GM18508 (cell line): ENCODE measurements at regions not wholly inside any gene's neighbourhood (a gene's known extent, or its start where the extent isn't known, plus 50 kb on each side); places are given as distances from the start of the nearest gene placed in this dataset.

Experiments
- ATAC-seq: cut with Tn5 transposase; IDR thresholded peaks from one replicate; pipeline ENCODE4 v1.9.1; 2021; ENCODE audit warnings: moderate number of reproducible peaks; ENCODE audit not compliant: insufficient read depth, unreplicated experiment

- no peak for ATAC-seq
These were observed 75.3 kb upstream of the DNAH5 start for GRCh38 chr5:14019768-14020290.

GRCh38 chr5:14017904-14018303 lies 73.4 kb upstream of the DNAH5 start:
- ATAC-seq: no peak

GRCh38 chr5:14016549-14016948 lies 72.1 kb upstream of the DNAH5 start:
- no peak for ATAC-seq

GRCh38 chr5:14011089-14012020 lies 66.9 kb upstream of the DNAH5 start:
- peak; percentile 81 for ATAC-seq

- no peak for ATAC-seq
These were observed 65.1 kb upstream of the DNAH5 start for GRCh38 chr5:14009575-14009974.

- no peak for ATAC-seq
These were observed 64.4 kb upstream of the DNAH5 start for GRCh38 chr5:14008819-14009311.

GRCh38 chr5:14006823-14007520 lies 62.5 kb upstream of the DNAH5 start:
- no peak for ATAC-seq

GRCh38 chr5:14004598-14005394 lies 60.3 kb upstream of the DNAH5 start:
- no peak for ATAC-seq

GRCh38 chr5:14003936-14004335 lies 59.4 kb upstream of the DNAH5 start:
- no peak for ATAC-seq

GRCh38 chr5:14003513-14003912 lies 59.0 kb upstream of the DNAH5 start:
- no peak for ATAC-seq

GRCh38 chr5:13998254-13998653 lies 53.8 kb upstream of the DNAH5 start:
- no peak for ATAC-seq

- ATAC-seq: no peak
These were observed 53.0 kb upstream of the DNAH5 start for GRCh38 chr5:13997514-13997913.

GRCh38 chr5:13994621-13995253 lies 50.2 kb upstream of the DNAH5 start:
- no peak for ATAC-seq
